GM12878 (cell line): ENCODE measurements at regions not wholly inside any gene's neighbourhood (a gene's known extent, or its start where the extent isn't known, plus 50 kb on each side); places are given as distances from the start of the nearest gene placed in this dataset.

ENCODE experiments used
- BHLHE40 ChIP-seq, 2 experiments: fragments of 450-650 bp in 1 of 2; IDR thresholded peaks; 2 replicates each; pipeline ENCODE4 v1.6.1; 2011 to 2017; ENCODE audit warnings: low read depth in 2 of 2, borderline replicate concordance in 1 of 2, improper control_type of control experiment in 1 of 2, low read length in 1 of 2, mild to moderate bottlenecking in 1 of 2
- JUNB ChIP-seq: IDR thresholded peaks from 2 replicates; pipeline ENCODE4 v1.6.1; 2016; ENCODE audit warnings: antibody characterized with exemption, mild to moderate bottlenecking
- MYC ChIP-seq: IDR thresholded peaks from 2 replicates; pipeline ENCODE4 v1.6.1; 2011; ENCODE audit warnings: mild to moderate bottlenecking, low read length, moderate library complexity, inconsistent platforms; ENCODE audit not compliant: insufficient read depth, insufficient replicate concordance, insufficient read length, severe bottlenecking
- NFIC ChIP-seq: IDR thresholded peaks from 2 replicates; pipeline ENCODE4 v1.6.1; 2012; ENCODE audit warnings: low read depth, mild to moderate bottlenecking, inconsistent platforms, low read length, moderate library complexity
- NFYB ChIP-seq: IDR thresholded peaks from 2 replicates; pipeline ENCODE4 v1.6.1; 2011; ENCODE audit warnings: low read depth, mild to moderate bottlenecking, low read length, improper control_type of control experiment, moderate library complexity; ENCODE audit not compliant: insufficient read depth
- POLR2A ChIP-seq: IDR thresholded peaks from 2 replicates; pipeline ENCODE4 v1.6.1; 2011; ENCODE audit warnings: low read depth, mild to moderate bottlenecking, low read length
- RCOR1 ChIP-seq: conservative IDR thresholded peaks from 2 replicates; pipeline ENCODE4 v1.6.1; 2012; ENCODE audit warnings: low read depth, low read length, improper control_type of control experiment
- RELA ChIP-seq: fragments of 450-650 bp; IDR thresholded peaks from 2 replicates; pipeline ENCODE4 v1.8.0; 2014; ENCODE audit warnings: borderline replicate concordance; ENCODE audit not compliant: partially characterized antibody
- TCF12 ChIP-seq: IDR thresholded peaks from 2 replicates; pipeline ENCODE4 v1.6.1; 2011; ENCODE audit warnings: low read depth, mild to moderate bottlenecking, low read length
- TF ChIP-seq, protein P1 (sequence below), 3 experiments: IDR thresholded peaks in 2 of 3; conservative IDR thresholded peaks in 1 of 3; 2 replicates each; pipeline ENCODE4 v1.5.1; 2011; ENCODE audit warnings: low read depth in 3 of 3, low read length in 3 of 3, mild to moderate bottlenecking in 3 of 3, control low read depth in 2 of 3, moderate library complexity in 2 of 3, inconsistent platforms in 1 of 3, mixed read lengths in 1 of 3; ENCODE audit not compliant: control insufficient read depth in 2 of 3, insufficient read depth in 1 of 3; ENCODE audit errors: extremely low read depth in 1 of 3
- TF ChIP-seq, protein P2 (sequence below): fragments of 450-650 bp; IDR thresholded peaks from 2 replicates; pipeline ENCODE4 v1.6.1; 2018; ENCODE audit warnings: mild to moderate bottlenecking, low read depth, moderate library complexity; ENCODE audit not compliant: partially characterized antibody
- TF ChIP-seq, protein P3 (sequence below): fragments of 450-650 bp; formaldehyde crosslinking; IDR thresholded peaks from 2 replicates; pipeline ENCODE4 v1.4.0; 2020; ENCODE audit warnings: mild to moderate bottlenecking, moderate library complexity

DNA sequence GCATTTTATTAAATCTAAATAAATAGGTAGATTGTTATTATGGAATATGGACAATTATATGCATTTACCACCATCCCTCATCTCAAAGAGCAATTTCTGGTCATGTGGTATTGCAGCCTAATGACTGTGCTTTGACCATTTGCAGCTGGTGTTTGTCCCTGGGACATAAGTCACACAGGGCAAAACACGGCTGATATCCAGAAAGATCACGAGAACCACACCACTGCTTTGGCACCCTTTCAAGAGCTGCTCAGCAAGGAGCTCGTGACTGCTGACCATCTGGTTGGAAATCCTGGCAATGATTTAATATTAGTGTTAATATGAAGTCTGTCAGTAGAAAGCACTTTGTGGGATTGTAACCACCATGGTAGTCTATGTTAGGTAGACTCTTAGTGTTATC, 545.0 kb downstream of the GBA3 start:
- TF ChIP-seq, protein P1, sequence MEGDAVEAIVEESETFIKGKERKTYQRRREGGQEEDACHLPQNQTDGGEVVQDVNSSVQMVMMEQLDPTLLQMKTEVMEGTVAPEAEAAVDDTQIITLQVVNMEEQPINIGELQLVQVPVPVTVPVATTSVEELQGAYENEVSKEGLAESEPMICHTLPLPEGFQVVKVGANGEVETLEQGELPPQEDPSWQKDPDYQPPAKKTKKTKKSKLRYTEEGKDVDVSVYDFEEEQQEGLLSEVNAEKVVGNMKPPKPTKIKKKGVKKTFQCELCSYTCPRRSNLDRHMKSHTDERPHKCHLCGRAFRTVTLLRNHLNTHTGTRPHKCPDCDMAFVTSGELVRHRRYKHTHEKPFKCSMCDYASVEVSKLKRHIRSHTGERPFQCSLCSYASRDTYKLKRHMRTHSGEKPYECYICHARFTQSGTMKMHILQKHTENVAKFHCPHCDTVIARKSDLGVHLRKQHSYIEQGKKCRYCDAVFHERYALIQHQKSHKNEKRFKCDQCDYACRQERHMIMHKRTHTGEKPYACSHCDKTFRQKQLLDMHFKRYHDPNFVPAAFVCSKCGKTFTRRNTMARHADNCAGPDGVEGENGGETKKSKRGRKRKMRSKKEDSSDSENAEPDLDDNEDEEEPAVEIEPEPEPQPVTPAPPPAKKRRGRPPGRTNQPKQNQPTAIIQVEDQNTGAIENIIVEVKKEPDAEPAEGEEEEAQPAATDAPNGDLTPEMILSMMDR (IDR thresholded peaks at IDR 0.05 in 2 of 3, conservative IDR thresholded peaks at IDR 0.05 in 1 of 3; ENCODE audit: control insufficient read depth in 2 of 3, extremely low read depth in 1 of 3, insufficient read depth in 1 of 3, low read depth in 3 of 3, low read length in 3 of 3) = no peak
- TF ChIP-seq, protein P2, sequence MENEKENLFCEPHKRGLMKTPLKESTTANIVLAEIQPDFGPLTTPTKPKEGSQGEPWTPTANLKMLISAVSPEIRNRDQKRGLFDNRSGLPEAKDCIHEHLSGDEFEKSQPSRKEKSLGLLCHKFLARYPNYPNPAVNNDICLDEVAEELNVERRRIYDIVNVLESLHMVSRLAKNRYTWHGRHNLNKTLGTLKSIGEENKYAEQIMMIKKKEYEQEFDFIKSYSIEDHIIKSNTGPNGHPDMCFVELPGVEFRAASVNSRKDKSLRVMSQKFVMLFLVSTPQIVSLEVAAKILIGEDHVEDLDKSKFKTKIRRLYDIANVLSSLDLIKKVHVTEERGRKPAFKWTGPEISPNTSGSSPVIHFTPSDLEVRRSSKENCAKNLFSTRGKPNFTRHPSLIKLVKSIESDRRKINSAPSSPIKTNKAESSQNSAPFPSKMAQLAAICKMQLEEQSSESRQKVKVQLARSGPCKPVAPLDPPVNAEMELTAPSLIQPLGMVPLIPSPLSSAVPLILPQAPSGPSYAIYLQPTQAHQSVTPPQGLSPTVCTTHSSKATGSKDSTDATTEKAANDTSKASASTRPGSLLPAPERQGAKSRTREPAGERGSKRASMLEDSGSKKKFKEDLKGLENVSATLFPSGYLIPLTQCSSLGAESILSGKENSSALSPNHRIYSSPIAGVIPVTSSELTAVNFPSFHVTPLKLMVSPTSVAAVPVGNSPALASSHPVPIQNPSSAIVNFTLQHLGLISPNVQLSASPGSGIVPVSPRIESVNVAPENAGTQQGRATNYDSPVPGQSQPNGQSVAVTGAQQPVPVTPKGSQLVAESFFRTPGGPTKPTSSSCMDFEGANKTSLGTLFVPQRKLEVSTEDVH = no peak
- TF ChIP-seq JUNB = no peak
- TF ChIP-seq NFYB = no peak
- no peak for TF ChIP-seq POLR2A
- no peak for TF ChIP-seq RELA
- no peak for TF ChIP-seq RCOR1
- TF ChIP-seq BHLHE40 (IDR thresholded peaks at IDR 0.05; ENCODE audit: borderline replicate concordance in 1 of 2, low read depth in 2 of 2, low read length in 1 of 2) = no peak
- TF ChIP-seq, protein P3, sequence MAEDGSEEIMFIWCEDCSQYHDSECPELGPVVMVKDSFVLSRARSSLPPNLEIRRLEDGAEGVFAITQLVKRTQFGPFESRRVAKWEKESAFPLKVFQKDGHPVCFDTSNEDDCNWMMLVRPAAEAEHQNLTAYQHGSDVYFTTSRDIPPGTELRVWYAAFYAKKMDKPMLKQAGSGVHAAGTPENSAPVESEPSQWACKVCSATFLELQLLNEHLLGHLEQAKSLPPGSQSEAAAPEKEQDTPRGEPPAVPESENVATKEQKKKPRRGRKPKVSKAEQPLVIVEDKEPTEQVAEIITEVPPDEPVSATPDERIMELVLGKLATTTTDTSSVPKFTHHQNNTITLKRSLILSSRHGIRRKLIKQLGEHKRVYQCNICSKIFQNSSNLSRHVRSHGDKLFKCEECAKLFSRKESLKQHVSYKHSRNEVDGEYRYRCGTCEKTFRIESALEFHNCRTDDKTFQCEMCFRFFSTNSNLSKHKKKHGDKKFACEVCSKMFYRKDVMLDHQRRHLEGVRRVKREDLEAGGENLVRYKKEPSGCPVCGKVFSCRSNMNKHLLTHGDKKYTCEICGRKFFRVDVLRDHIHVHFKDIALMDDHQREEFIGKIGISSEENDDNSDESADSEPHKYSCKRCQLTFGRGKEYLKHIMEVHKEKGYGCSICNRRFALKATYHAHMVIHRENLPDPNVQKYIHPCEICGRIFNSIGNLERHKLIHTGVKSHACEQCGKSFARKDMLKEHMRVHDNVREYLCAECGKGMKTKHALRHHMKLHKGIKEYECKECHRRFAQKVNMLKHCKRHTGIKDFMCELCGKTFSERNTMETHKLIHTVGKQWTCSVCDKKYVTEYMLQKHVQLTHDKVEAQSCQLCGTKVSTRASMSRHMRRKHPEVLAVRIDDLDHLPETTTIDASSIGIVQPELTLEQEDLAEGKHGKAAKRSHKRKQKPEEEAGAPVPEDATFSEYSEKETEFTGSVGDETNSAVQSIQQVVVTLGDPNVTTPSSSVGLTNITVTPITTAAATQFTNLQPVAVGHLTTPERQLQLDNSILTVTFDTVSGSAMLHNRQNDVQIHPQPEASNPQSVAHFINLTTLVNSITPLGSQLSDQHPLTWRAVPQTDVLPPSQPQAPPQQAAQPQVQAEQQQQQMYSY (CRISPR knock-in tag) = no peak
- no peak for TF ChIP-seq MYC
- no peak for TF ChIP-seq NFIC
- TF ChIP-seq TCF12 = no peak
